Keratinocyte (primary cell): ENCODE measurements at regions not wholly inside any gene's neighbourhood (a gene's known extent, or its start where the extent isn't known, plus 50 kb on each side); places are given as distances from the start of the nearest gene placed in this dataset.

Experiments used
- DNase-seq: peaks from one replicate; pipeline ENCODE4 v3.0.0-alpha.2; 2011; ENCODE audit warnings: low read depth, missing footprints, low spot score
- FAIRE-seq: peaks from 2 replicates; lab custom pipeline; 2011; peaks lifted over from hg19 to GRCh38; lab: Jason Lieb, UNC
- H2AFZ ChIP-seq: 2 replicates; pipeline ENCODE4 v1.6.0; 2012; ENCODE audit warnings: low read length, control low read depth, inconsistent platforms; ENCODE audit not compliant: control insufficient read depth
- H3K27ac ChIP-seq: 2 replicates; pipeline ENCODE4 v1.5.1; 2011; ENCODE audit warnings: low read length; ENCODE audit not compliant: control insufficient read depth, insufficient read depth
- H3K27me3 ChIP-seq: 3 replicates; pipeline ENCODE4 v1.6.0; 2011; ENCODE audit warnings: low read length; ENCODE audit not compliant: control insufficient read depth, insufficient read depth; ENCODE audit errors: extremely low read depth
- H3K36me3 ChIP-seq, 2 experiments: 2 replicates in 1 of 2; 3 replicates in 1 of 2; pipeline ENCODE4 v1.5.1; 2011; ENCODE audit warnings: low read length in 2 of 2, mild to moderate bottlenecking in 1 of 2; ENCODE audit not compliant: control insufficient read depth in 2 of 2, insufficient read depth in 2 of 2; ENCODE audit errors: extremely low read depth in 1 of 2
- H3K4me1 ChIP-seq: 3 replicates; pipeline ENCODE4 v1.5.1; 2011; ENCODE audit warnings: low read length; ENCODE audit not compliant: control insufficient read depth, insufficient read depth; ENCODE audit errors: extremely low read depth
- H3K4me2 ChIP-seq: 3 replicates; pipeline ENCODE4 v1.6.0; 2011; ENCODE audit warnings: low read depth, low read length; ENCODE audit not compliant: control insufficient read depth, insufficient read depth; ENCODE audit errors: extremely low read depth
- H3K4me3 ChIP-seq, 3 experiments: fragments of 200-600 bp in 1 of 3; sonication (generic) in 1 of 3; 2 replicates in 2 of 3; 3 replicates in 1 of 3; pipeline ENCODE4 v1.5.1; 2011 to 2016; ENCODE audit warnings: low read length in 3 of 3, mild to moderate bottlenecking in 3 of 3, control low read depth in 2 of 3, inconsistent platforms in 1 of 3, low read depth in 1 of 3, mixed read lengths in 1 of 3, mixed run types in 1 of 3, moderate library complexity in 1 of 3; ENCODE audit not compliant: control insufficient read depth in 2 of 3, insufficient read depth in 2 of 3; ENCODE audit errors: extremely low read depth in 1 of 3
- H3K79me2 ChIP-seq: 2 replicates; pipeline ENCODE4 v1.6.0; 2012; ENCODE audit warnings: low read length; ENCODE audit not compliant: control insufficient read depth, insufficient read depth
- H3K9ac ChIP-seq: 3 replicates; pipeline ENCODE4 v1.6.0; 2011; ENCODE audit warnings: low read length; ENCODE audit not compliant: control insufficient read depth, insufficient read depth; ENCODE audit errors: extremely low read depth
- H3K9me1 ChIP-seq: 3 replicates; pipeline ENCODE4 v1.6.0; 2011; ENCODE audit warnings: low read length; ENCODE audit not compliant: control insufficient read depth, insufficient read depth; ENCODE audit errors: extremely low read depth
- H3K9me3 ChIP-seq: 2 replicates; pipeline ENCODE4 v1.5.1; 2012; ENCODE audit warnings: low read depth, low read length; ENCODE audit not compliant: control insufficient read depth
- H4K20me1 ChIP-seq: 3 replicates; pipeline ENCODE4 v1.6.0; 2011; ENCODE audit warnings: low read length; ENCODE audit not compliant: control insufficient read depth, insufficient read depth; ENCODE audit errors: extremely low read depth
- CTCF ChIP-seq, 3 experiments: IDR thresholded peaks in 1 of 3; conservative IDR thresholded peaks in 1 of 3; optimal IDR thresholded peaks in 1 of 3; 2 replicates in 2 of 3; 3 replicates in 1 of 3; pipeline versions ENCODE3 to v1.5.1; 2011; ENCODE audit warnings: low read length in 3 of 3, mild to moderate bottlenecking in 3 of 3, moderate library complexity in 2 of 3, control low read depth in 1 of 3, inconsistent platforms in 1 of 3; ENCODE audit not compliant: insufficient read depth in 2 of 3; ENCODE audit errors: extremely low read depth in 1 of 3
- EZH2 ChIP-seq: IDR thresholded peaks from one replicate; pipeline ENCODE4 v1.6.1; 2012; ENCODE audit warnings: inconsistent platforms, mild to moderate bottlenecking, low read length, moderate library complexity
- dilution Hi-C: fragments of 300-500 bp; cut with MboI; formaldehyde crosslinking; loops from one replicate; pipeline ENCODE4 v1.7.0; 2020; ENCODE audit warnings: low sequenced_read_pairs; ENCODE audit not compliant: extremely low pct_ligation_motif_present

DNA sequence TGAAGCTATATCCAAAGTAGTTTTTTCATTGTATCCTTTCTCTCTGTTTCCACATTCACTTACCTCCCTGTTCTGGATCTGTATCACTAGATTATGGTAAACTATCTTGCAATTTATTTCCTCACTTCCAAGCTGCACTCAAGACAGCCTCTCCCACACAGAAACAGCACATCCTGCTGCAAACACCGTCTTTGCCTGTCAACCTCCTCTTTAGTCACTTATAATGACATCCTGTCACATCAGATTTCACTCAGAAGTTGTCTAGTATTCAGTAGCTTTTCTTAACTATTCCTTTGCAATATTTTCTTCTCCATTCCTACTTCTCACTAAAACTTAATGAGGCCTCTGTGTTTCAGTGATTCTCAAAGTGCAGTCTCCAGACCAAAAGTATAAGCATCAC is 490.8 kb downstream of the IGSF11 start:
- Histone ChIP-seq H3K9me3 (no peaks in the 10 kb centered on the region), H3K27ac (peak overlapping the region; percentile 41), H4K20me1 (no peaks in the 10 kb centered on the region), H3K4me2 (no peak overlapping the region), H3K27me3 (no peaks in the 10 kb centered on the region), H3K4me1 (peaks cover 18% of the 10 kb centered on the region), H3K36me3 (no peaks in the 10 kb centered on the region), H3K4me3 (no peak overlapping the region), H3K9ac (no peak overlapping the region), H2AFZ (peak overlapping the region; percentile 56), H3K9me1 (no peaks in the 10 kb centered on the region), H3K79me2 (no peaks in the 10 kb centered on the region)
- DNase-seq (no peak), FAIRE-seq (no peak)
- TF ChIP-seq EZH2 = no peak
- TF ChIP-seq CTCF (optimal IDR thresholded peaks at IDR 0.05 in 1 of 3, IDR thresholded peaks at IDR 0.05 in 1 of 3, conservative IDR thresholded peaks at IDR 0.05 in 1 of 3; ENCODE audit: extremely low read depth in 1 of 3, insufficient read depth in 2 of 3, low read length in 3 of 3) = no peak
- dilution Hi-C loops = no loop called here

DNA sequence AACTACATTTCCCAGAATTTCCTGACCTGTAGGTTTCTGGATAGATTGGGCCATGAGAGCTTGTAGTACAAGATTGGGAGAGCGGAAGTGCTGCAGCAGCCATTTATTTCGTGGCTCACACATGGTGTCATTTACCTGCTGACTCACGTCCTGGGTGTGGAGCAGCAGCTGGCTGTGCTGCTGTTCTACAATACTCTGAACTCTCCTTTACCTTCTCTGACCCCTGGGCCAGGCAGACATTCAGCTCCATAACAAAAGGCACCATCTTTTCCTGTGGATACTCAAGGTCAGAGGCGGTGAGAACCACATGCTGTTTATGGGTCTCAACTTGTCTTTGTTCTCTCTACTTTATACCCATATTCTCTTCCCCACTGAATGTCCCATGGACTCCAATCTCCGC is 490.2 kb downstream of the IGSF11 start:
- Histone ChIP-seq H3K27me3 (no peaks in the 10 kb centered on the region), H3K4me1 (peaks cover 18% of the 10 kb centered on the region), H3K36me3 (no peaks in the 10 kb centered on the region), H3K9ac (no peak overlapping the region), H3K79me2 (no peaks in the 10 kb centered on the region), H4K20me1 (no peaks in the 10 kb centered on the region), H2AFZ (no peak overlapping the region), H3K4me3 (no peak overlapping the region), H3K27ac (peak overlapping the region; percentile 41), H3K9me3 (no peaks in the 10 kb centered on the region), H3K9me1 (no peaks in the 10 kb centered on the region), H3K4me2 (no peak overlapping the region)
- dilution Hi-C loops = no loop called here
- DNase-seq (no peak), FAIRE-seq (no peak)
- TF ChIP-seq EZH2 = no peak
- no peak for TF ChIP-seq CTCF (optimal IDR thresholded peaks at IDR 0.05 in 1 of 3, IDR thresholded peaks at IDR 0.05 in 1 of 3, conservative IDR thresholded peaks at IDR 0.05 in 1 of 3; ENCODE audit: extremely low read depth in 1 of 3, insufficient read depth in 2 of 3, low read length in 3 of 3)
